H1 (cell line): ENCODE measurements at regions not wholly inside any gene's neighbourhood (a gene's known extent, or its start where the extent isn't known, plus 50 kb on each side); places are given as distances from the start of the nearest gene placed in this dataset.

Experiments
- CBX5 ChIP-seq: fragments of 300-800, 300-1000 bp; sonication (generic); IDR thresholded peaks from 2 replicates; pipeline ENCODE4 v1.7.1; 2016; ENCODE audit warnings: antibody characterized with exemption, low read length, low read depth

GRCh38 chr10:128185627-128186026 is 59.4 kb upstream of the MKI67 start (continued):
- no peak for TF ChIP-seq CBX5
